22Rv1 (cell line): ENCODE measurements at regions not wholly inside any gene's neighbourhood (a gene's known extent, or its start where the extent isn't known, plus 50 kb on each side); places are given as distances from the start of the nearest gene placed in this dataset.

Experiments
- CTCF ChIP-seq: fragments of 450-650 bp; IDR thresholded peaks from 2 replicates; pipeline ENCODE4 v1.5.1; 2017; ENCODE audit warnings: mild to moderate bottlenecking
- ZFX ChIP-seq: fragments of 450-650 bp; IDR thresholded peaks from 2 replicates; pipeline ENCODE4 v1.6.1; 2017; ENCODE audit warnings: antibody characterized with exemption, borderline replicate concordance

- TF ChIP-seq CTCF (no peak), ZFX (no peak)
These were observed 535.6 kb upstream of the AGTR1 start for GRCh38 chr3:148162132-148162531.
